ENCODE measurements at regions not wholly inside any gene's neighbourhood (a gene's known extent, or its start where the extent isn't known, plus 50 kb on each side); places are given as distances from the start of the nearest gene placed in this dataset.

GRCh38 chr9:84123648-84124406 is 143.2 kb downstream of the RMI1 start:
- DNase-seq, result no peak
- 50 to 59% methylated on average over 3 of the region's 3 CpGs for WGBS, 2 donors
- intact Hi-C loops (cut with DNase I), result no loop called here

DNA sequence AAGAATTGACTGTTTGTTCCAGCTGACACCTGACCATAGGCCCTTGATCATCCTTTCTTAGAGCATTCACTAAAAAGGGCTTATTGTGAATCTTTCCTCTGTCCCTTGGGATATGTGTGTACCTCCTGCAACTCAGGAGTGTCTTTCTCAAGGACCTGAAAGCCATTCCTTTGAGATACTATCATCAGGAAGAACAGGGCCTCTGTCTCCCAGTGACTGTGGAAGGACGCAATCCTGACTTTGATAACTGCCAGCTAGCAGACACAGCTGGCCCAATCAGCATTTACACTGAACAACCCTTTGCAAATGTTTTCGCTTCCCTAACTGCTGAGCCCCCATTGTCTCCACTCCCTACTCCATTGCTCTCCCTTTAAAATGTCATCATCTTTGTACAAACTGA is 144.4 kb downstream of the RMI1 start:
- Histone ChIP-seq H3K4me3 (replicated peaks in 1 of 3) (no peak overlapping the region), H3K4me1 (peaks cover 20 to 22% of the 10 kb centered on the region in 2 donors), H3K27ac (no peak overlapping the region), H3K27me3 (no peaks in the 10 kb centered on the region), H3K36me3 (no peaks in the 10 kb centered on the region), H3K9me3 (no peaks in the 10 kb centered on the region)
- TF ChIP-seq POLR2A (IDR thresholded peaks at IDR 0.05), result no peak
- TF ChIP-seq, protein P1, sequence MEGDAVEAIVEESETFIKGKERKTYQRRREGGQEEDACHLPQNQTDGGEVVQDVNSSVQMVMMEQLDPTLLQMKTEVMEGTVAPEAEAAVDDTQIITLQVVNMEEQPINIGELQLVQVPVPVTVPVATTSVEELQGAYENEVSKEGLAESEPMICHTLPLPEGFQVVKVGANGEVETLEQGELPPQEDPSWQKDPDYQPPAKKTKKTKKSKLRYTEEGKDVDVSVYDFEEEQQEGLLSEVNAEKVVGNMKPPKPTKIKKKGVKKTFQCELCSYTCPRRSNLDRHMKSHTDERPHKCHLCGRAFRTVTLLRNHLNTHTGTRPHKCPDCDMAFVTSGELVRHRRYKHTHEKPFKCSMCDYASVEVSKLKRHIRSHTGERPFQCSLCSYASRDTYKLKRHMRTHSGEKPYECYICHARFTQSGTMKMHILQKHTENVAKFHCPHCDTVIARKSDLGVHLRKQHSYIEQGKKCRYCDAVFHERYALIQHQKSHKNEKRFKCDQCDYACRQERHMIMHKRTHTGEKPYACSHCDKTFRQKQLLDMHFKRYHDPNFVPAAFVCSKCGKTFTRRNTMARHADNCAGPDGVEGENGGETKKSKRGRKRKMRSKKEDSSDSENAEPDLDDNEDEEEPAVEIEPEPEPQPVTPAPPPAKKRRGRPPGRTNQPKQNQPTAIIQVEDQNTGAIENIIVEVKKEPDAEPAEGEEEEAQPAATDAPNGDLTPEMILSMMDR (IDR thresholded peaks at IDR 0.05), result no peak
- intact Hi-C loops (cut with DNase I), result no loop called here
- WGBS, 2 donors, result 100% methylated on average over 2 of the region's 2 CpGs
- DNase-seq, result no peak

More at GRCh38 chr9:84123648-84124406, 143.2 kb downstream of the RMI1 start:
- TF ChIP-seq, protein P1 (IDR thresholded peaks at IDR 0.05), result no peak
- no peak for TF ChIP-seq POLR2A (IDR thresholded peaks at IDR 0.05)
- Histone ChIP-seq H3K4me1 (peaks cover 20 to 22% of the 10 kb centered on the region in 2 donors), H3K27me3 (no peaks in the 10 kb centered on the region), H3K4me3 (replicated peaks in 1 of 3) (no peak overlapping the region), H3K36me3 (no peaks in the 10 kb centered on the region), H3K9me3 (no peaks in the 10 kb centered on the region), H3K27ac (no peak overlapping the region)

- Histone ChIP-seq H3K36me3 (no peaks in the 10 kb centered on the region), H3K27ac (no peak overlapping the region), H3K27me3 (no peaks in the 10 kb centered on the region), H3K9me3 (no peaks in the 10 kb centered on the region), H3K4me1 (no peaks in the 10 kb centered on the region), H3K4me3 (replicated peaks in 1 of 3) (no peak overlapping the region)
- 56 to 60% methylated on average over 5 of the region's 5 CpGs for WGBS, 2 donors
- no peak for TF ChIP-seq POLR2A (IDR thresholded peaks at IDR 0.05)
- TF ChIP-seq, protein P1 (IDR thresholded peaks at IDR 0.05), result no peak
- no peak for DNase-seq
- intact Hi-C loops (cut with DNase I), result no loop called here
Measured at GRCh38 chr9:84129529-84129928, 148.9 kb downstream of the RMI1 start.

- Histone ChIP-seq H3K4me1 (peaks cover 12 to 30% of the 10 kb centered on the region in 2 donors), H3K36me3 (no peaks in the 10 kb centered on the region), H3K9me3 (no peaks in the 10 kb centered on the region), H3K27me3 (no peaks in the 10 kb centered on the region), H3K27ac (no peak overlapping the region), H3K4me3 (replicated peaks in 1 of 3) (no peak overlapping the region)
- WGBS, 2 donors, result 75 to 78% methylated on average over 13 of the region's 13 CpGs
- TF ChIP-seq POLR2A (IDR thresholded peaks at IDR 0.05), result no peak
- TF ChIP-seq, protein P1 (IDR thresholded peaks at IDR 0.05), result no peak
- intact Hi-C loops (cut with DNase I), result no loop called here
- DNase-seq, result no peak
Measured at GRCh38 chr9:84136119-84136868, 155.7 kb downstream of the RMI1 start.

- Histone ChIP-seq H3K27me3 (no peaks in the 10 kb centered on the region), H3K36me3 (no peaks in the 10 kb centered on the region), H3K9me3 (no peaks in the 10 kb centered on the region), H3K4me3 (replicated peaks in 1 of 3) (no peak overlapping the region), H3K4me1 (peaks cover 12 to 30% of the 10 kb centered on the region in 2 donors), H3K27ac (peak overlapping the region; percentile 64 to 73 (median 67))
- intact Hi-C loops (cut with DNase I), result no loop called here
- peak; percentile 34 to 52 for DNase-seq
- TF ChIP-seq, protein P1 (IDR thresholded peaks at IDR 0.05), result no peak
- no peak for TF ChIP-seq POLR2A (IDR thresholded peaks at IDR 0.05)
- WGBS, 2 donors, result 71 to 77% methylated on average over 2 of the region's 2 CpGs
Measured at GRCh38 chr9:84137968-84138367, 157.4 kb downstream of the RMI1 start.
